ENCODE measurements at regions not wholly inside any gene's neighbourhood (a gene's known extent, or its start where the extent isn't known, plus 50 kb on each side); places are given as distances from the start of the nearest gene placed in this dataset.

- TF ChIP-seq, protein P1, sequence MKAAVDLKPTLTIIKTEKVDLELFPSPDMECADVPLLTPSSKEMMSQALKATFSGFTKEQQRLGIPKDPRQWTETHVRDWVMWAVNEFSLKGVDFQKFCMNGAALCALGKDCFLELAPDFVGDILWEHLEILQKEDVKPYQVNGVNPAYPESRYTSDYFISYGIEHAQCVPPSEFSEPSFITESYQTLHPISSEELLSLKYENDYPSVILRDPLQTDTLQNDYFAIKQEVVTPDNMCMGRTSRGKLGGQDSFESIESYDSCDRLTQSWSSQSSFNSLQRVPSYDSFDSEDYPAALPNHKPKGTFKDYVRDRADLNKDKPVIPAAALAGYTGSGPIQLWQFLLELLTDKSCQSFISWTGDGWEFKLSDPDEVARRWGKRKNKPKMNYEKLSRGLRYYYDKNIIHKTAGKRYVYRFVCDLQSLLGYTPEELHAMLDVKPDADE (IDR thresholded peaks at IDR 0.05): no peak
These were observed 194.5 kb upstream of the COX10 start (continued) for GRCh38 chr17:13874817-13875216.

- Mint-ChIP-seq H3K4me3 (no peak overlapping the region), H3K4me1 (no peaks in the 10 kb centered on the region), H3K27me3 (ENCODE audit: insufficient read depth, low read depth, poor library complexity) (no peaks in the 10 kb centered on the region), H3K36me3 (ENCODE audit: low read depth) (no peaks in the 10 kb centered on the region; the same call in 2 of the 3 replicates), H3K9me3 (peaks cover 7% of the 10 kb centered on the region; the same call in 2 of the 3 replicates), H3K27ac (no peak overlapping the region)
- Histone ChIP-seq H3F3A (replicated peaks; ENCODE audit: low read depth) (no peaks in the 10 kb centered on the region), H3K9me2 (ENCODE audit: insufficient read depth) (no peaks in the 10 kb centered on the region; the same call in 1 of the 2 replicates), H2AFZ (no peak overlapping the region), H3K4me1 (ENCODE audit: insufficient read depth) (no peaks in the 10 kb centered on the region), H3K79me2 (replicated peaks; ENCODE audit: insufficient read depth) (no peaks in the 10 kb centered on the region), H3K27ac (ENCODE audit: low read depth) (no peak overlapping the region), H3K36me3 (ENCODE audit: insufficient read depth) (no peaks in the 10 kb centered on the region), H3K4me3 (no peak overlapping the region), H3K27me3 (ENCODE audit: insufficient read depth) (no peaks in the 10 kb centered on the region), H4K20me1 (replicated peaks; ENCODE audit: insufficient read depth) (no peaks in the 10 kb centered on the region), H3K4me2 (no peak overlapping the region)
- ATAC-seq (no peak), DNase-seq (ENCODE audit: low spot score) (no peak)
- TF ChIP-seq EZH2 (IDR thresholded peaks at IDR 0.05; ENCODE audit: low read depth, unreplicated experiment) (no peak), NANOG (IDR thresholded peaks at IDR 0.05; ENCODE audit: borderline replicate concordance) (no peak), CREB1 (CRISPR knock-in tag; IDR thresholded peaks at IDR 0.05; ENCODE audit: low read depth) (no peak), JUNB (IDR thresholded peaks at IDR 0.05; ENCODE audit: unreplicated experiment) (no peak), ZNF114 (CRISPR knock-in tag; IDR thresholded peaks at IDR 0.05) (no peak), EZH2phosphoT487 (IDR thresholded peaks at IDR 0.05; ENCODE audit: unreplicated experiment) (no peak), POLR2AphosphoS5 (IDR thresholded peaks at IDR 0.05; ENCODE audit: low read depth) (no peak), ZNF331 (CRISPR knock-in tag; IDR thresholded peaks at IDR 0.05; ENCODE audit: low read depth) (no peak)
- TF ChIP-seq, protein P2, sequence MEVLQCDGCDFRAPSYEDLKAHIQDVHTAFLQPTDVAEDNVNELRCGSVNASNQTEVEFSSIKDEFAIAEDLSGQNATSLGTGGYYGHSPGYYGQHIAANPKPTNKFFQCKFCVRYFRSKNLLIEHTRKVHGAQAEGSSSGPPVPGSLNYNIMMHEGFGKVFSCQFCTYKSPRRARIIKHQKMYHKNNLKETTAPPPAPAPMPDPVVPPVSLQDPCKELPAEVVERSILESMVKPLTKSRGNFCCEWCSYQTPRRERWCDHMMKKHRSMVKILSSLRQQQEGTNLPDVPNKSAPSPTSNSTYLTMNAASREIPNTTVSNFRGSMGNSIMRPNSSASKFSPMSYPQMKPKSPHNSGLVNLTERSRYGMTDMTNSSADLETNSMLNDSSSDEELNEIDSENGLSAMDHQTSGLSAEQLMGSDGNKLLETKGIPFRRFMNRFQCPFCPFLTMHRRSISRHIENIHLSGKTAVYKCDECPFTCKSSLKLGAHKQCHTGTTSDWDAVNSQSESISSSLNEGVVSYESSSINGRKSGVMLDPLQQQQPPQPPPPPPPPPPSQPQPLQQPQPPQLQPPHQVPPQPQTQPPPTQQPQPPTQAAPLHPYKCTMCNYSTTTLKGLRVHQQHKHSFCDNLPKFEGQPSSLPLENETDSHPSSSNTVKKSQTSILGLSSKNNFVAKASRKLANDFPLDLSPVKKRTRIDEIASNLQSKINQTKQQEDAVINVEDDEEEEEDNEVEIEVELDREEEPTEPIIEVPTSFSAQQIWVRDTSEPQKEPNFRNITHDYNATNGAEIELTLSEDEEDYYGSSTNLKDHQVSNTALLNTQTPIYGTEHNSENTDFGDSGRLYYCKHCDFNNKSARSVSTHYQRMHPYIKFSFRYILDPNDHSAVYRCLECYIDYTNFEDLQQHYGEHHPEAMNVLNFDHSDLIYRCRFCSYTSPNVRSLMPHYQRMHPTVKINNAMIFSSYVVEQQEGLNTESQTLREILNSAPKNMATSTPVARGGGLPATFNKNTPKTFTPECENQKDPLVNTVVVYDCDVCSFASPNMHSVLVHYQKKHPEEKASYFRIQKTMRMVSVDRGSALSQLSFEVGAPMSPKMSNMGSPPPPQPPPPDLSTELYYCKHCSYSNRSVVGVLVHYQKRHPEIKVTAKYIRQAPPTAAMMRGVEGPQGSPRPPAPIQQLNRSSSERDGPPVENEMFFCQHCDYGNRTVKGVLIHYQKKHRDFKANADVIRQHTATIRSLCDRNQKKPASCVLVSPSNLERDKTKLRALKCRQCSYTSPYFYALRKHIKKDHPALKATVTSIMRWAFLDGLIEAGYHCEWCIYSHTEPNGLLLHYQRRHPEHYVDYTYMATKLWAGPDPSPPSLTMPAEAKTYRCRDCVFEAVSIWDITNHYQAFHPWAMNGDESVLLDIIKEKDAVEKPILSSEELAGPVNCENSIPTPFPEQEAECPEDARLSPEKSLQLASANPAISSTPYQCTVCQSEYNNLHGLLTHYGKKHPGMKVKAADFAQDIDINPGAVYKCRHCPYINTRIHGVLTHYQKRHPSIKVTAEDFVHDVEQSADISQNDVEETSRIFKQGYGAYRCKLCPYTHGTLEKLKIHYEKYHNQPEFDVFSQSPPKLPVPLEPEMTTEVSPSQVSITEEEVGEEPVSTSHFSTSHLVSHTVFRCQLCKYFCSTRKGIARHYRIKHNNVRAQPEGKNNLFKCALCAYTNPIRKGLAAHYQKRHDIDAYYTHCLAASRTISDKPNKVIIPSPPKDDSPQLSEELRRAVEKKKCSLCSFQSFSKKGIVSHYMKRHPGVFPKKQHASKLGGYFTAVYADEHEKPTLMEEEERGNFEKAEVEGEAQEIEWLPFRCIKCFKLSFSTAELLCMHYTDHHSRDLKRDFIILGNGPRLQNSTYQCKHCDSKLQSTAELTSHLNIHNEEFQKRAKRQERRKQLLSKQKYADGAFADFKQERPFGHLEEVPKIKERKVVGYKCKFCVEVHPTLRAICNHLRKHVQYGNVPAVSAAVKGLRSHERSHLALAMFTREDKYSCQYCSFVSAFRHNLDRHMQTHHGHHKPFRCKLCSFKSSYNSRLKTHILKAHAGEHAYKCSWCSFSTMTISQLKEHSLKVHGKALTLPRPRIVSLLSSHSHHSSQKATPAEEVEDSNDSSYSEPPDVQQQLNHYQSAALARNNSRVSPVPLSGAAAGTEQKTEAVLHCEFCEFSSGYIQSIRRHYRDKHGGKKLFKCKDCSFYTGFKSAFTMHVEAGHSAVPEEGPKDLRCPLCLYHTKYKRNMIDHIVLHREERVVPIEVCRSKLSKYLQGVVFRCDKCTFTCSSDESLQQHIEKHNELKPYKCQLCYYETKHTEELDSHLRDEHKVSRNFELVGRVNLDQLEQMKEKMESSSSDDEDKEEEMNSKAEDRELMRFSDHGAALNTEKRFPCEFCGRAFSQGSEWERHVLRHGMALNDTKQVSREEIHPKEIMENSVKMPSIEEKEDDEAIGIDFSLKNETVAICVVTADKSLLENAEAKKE (CRISPR knock-in tag; IDR thresholded peaks at IDR 0.05): no peak
- TF ChIP-seq, protein P1 (IDR thresholded peaks at IDR 0.05): no peak
- TF ChIP-seq, protein P3, sequence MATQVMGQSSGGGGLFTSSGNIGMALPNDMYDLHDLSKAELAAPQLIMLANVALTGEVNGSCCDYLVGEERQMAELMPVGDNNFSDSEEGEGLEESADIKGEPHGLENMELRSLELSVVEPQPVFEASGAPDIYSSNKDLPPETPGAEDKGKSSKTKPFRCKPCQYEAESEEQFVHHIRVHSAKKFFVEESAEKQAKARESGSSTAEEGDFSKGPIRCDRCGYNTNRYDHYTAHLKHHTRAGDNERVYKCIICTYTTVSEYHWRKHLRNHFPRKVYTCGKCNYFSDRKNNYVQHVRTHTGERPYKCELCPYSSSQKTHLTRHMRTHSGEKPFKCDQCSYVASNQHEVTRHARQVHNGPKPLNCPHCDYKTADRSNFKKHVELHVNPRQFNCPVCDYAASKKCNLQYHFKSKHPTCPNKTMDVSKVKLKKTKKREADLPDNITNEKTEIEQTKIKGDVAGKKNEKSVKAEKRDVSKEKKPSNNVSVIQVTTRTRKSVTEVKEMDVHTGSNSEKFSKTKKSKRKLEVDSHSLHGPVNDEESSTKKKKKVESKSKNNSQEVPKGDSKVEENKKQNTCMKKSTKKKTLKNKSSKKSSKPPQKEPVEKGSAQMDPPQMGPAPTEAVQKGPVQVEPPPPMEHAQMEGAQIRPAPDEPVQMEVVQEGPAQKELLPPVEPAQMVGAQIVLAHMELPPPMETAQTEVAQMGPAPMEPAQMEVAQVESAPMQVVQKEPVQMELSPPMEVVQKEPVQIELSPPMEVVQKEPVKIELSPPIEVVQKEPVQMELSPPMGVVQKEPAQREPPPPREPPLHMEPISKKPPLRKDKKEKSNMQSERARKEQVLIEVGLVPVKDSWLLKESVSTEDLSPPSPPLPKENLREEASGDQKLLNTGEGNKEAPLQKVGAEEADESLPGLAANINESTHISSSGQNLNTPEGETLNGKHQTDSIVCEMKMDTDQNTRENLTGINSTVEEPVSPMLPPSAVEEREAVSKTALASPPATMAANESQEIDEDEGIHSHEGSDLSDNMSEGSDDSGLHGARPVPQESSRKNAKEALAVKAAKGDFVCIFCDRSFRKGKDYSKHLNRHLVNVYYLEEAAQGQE (IDR thresholded peaks at IDR 0.05; ENCODE audit: unreplicated experiment): no peak
These were observed 189.3 kb upstream of the COX10 start for GRCh38 chr17:13879961-13880466.

Measured in GM23338 (cell line).